HPDE6-E6E7 (cell line): ENCODE measurements at regions not wholly inside any gene's neighbourhood (a gene's known extent, or its start where the extent isn't known, plus 50 kb on each side); places are given as distances from the start of the nearest gene placed in this dataset.
"Not testable (repeated sequence)": the region's sequence is repeated elsewhere in the genome, so short reads cannot be mapped to it uniquely, and the experiment has no call there.

Experiments used
- DNase-seq: peaks from one replicate; pipeline ENCODE4 v3.0.0; 2011; ENCODE audit warnings: missing footprints; ENCODE audit errors: extremely low spot score

- DNase-seq, result no peak
These were observed 232.5 kb downstream of the RAB11FIP4 start for GRCh38 chr17:31623990-31624389.

GRCh38 chr17:31622500-31622899, 231.0 kb downstream of the RAB11FIP4 start:
- DNase-seq, result no peak

- no peak for DNase-seq
These were observed 230.1 kb downstream of the RAB11FIP4 start for GRCh38 chr17:31621566-31621965.

- DNase-seq, result not testable (repeated sequence)
These were observed 219.6 kb downstream of the RAB11FIP4 start for GRCh38 chr17:31611053-31611452.

GRCh38 chr17:31609996-31610910, 218.8 kb downstream of the RAB11FIP4 start:
- DNase-seq, result no peak

- DNase-seq, result no peak
These were observed 217.9 kb downstream of the RAB11FIP4 start for GRCh38 chr17:31609331-31609730.

GRCh38 chr17:31608659-31609254, 217.3 kb downstream of the RAB11FIP4 start:
- no peak for DNase-seq

GRCh38 chr17:31605761-31606160, 214.3 kb downstream of the RAB11FIP4 start:
- no peak for DNase-seq

GRCh38 chr17:31604936-31605335, 213.5 kb downstream of the RAB11FIP4 start:
- no peak for DNase-seq

GRCh38 chr17:31600144-31600543, 208.7 kb downstream of the RAB11FIP4 start:
- DNase-seq, result not testable (repeated sequence)

- no peak for DNase-seq
These were observed 207.6 kb downstream of the RAB11FIP4 start for GRCh38 chr17:31598921-31599571.

- DNase-seq, result no peak
These were observed 206.9 kb downstream of the RAB11FIP4 start for GRCh38 chr17:31598399-31598782.

GRCh38 chr17:31597646-31598398, 206.3 kb downstream of the RAB11FIP4 start:
- no peak for DNase-seq

- peak; percentile 97 for DNase-seq
These were observed 205.2 kb downstream of the RAB11FIP4 start for GRCh38 chr17:31596382-31597323.

GRCh38 chr17:31595666-31596381, 204.3 kb downstream of the RAB11FIP4 start:
- no peak for DNase-seq

GRCh38 chr17:31595076-31595475, 203.6 kb downstream of the RAB11FIP4 start:
- DNase-seq, result no peak

- DNase-seq, result no peak
These were observed 202.9 kb downstream of the RAB11FIP4 start for GRCh38 chr17:31594416-31594815.

GRCh38 chr17:31593806-31594205, 202.3 kb downstream of the RAB11FIP4 start:
- no peak for DNase-seq

- no peak for DNase-seq
These were observed 200.4 kb downstream of the RAB11FIP4 start for GRCh38 chr17:31591924-31592323.

GRCh38 chr17:31588512-31588911, 197.0 kb downstream of the RAB11FIP4 start:
- DNase-seq, result no peak
